Lung (tissue), 11 donors: ENCODE measurements at regions not wholly inside any gene's neighbourhood (a gene's known extent, or its start where the extent isn't known, plus 50 kb on each side); places are given as distances from the start of the nearest gene placed in this dataset.

ENCODE experiments used
- ATAC-seq: fragments of 200-7000 bp; cut with Tn5 transposase; one replicate; pipeline ENCODE4 v1.9.1; 2020; ENCODE audit warnings: moderate number of reproducible peaks; ENCODE audit not compliant: insufficient read depth, low FRiP score
- DNase-seq, 3 donors: peaks; one replicate each; pipeline ENCODE4 v3.0.0-alpha.2; 2013 to 2017
- H3K27ac ChIP-seq, 2 donors: one replicate each; pipeline ENCODE4 v1.5.1; 2013; ENCODE audit warnings: mild to moderate bottlenecking in 2 of 2, moderate library complexity in 2 of 2, control low read depth in 1 of 2, inconsistent platforms in 1 of 2, low read depth in 1 of 2, low read length in 1 of 2
- H3K27me3 ChIP-seq, 3 donors: one replicate each; pipeline ENCODE4 v1.5.1; 2013; ENCODE audit warnings: low read length in 2 of 3; ENCODE audit not compliant: control insufficient read depth in 3 of 3, insufficient read depth in 3 of 3
- H3K36me3 ChIP-seq, 4 donors: one replicate each; pipeline ENCODE4 v1.5.1; 2013; ENCODE audit warnings: low read length in 4 of 4, mild to moderate bottlenecking in 1 of 4, moderate library complexity in 1 of 4; ENCODE audit not compliant: control insufficient read depth in 4 of 4, insufficient read depth in 4 of 4
- H3K4me1 ChIP-seq, 5 donors: one replicate each; pipeline ENCODE4 v1.5.1; 2013; ENCODE audit warnings: low read length in 5 of 5, mild to moderate bottlenecking in 2 of 5, moderate library complexity in 1 of 5; ENCODE audit not compliant: control insufficient read depth in 5 of 5, insufficient read depth in 5 of 5
- H3K4me3 ChIP-seq: one replicate; pipeline ENCODE4 v1.5.1; 2013; ENCODE audit warnings: mild to moderate bottlenecking, control low read depth, moderate library complexity
- H3K9ac ChIP-seq, 2 donors: one replicate each; pipeline ENCODE4 v1.5.1; 2013; ENCODE audit warnings: low read length in 2 of 2, control low read depth in 1 of 2; ENCODE audit not compliant: insufficient read depth in 1 of 2
- H3K9me3 ChIP-seq, 4 donors: one replicate each; pipeline ENCODE4 v1.5.1; 2013; ENCODE audit warnings: low read length in 3 of 4, mild to moderate bottlenecking in 1 of 4, moderate library complexity in 1 of 4; ENCODE audit not compliant: control insufficient read depth in 4 of 4, insufficient read depth in 3 of 4
- WGBS, 2 donors: extraction: QIAGEN DNeasy Blood & Tissue Kit; methylation state at CpG; one replicate each; pipeline ENCODE4 v1.1.7; 2013; 5-methylcytosine and 5-hydroxymethylcytosine counted together
- TF ChIP-seq, protein P1 (sequence below): IDR thresholded peaks from 2 replicates; pipeline ENCODE4 v1.5.1; 2012; ENCODE audit warnings: mild to moderate bottlenecking; ENCODE audit errors: control extremely low read depth, extremely low read depth
- donor health status: control.
- donor health status: control.
- donor health status: Bipolar disorder and iron deficiency.
- donor health status: healthy.
- donor health status: DM: yes; HTN: yes; CAD: no.

DNA sequence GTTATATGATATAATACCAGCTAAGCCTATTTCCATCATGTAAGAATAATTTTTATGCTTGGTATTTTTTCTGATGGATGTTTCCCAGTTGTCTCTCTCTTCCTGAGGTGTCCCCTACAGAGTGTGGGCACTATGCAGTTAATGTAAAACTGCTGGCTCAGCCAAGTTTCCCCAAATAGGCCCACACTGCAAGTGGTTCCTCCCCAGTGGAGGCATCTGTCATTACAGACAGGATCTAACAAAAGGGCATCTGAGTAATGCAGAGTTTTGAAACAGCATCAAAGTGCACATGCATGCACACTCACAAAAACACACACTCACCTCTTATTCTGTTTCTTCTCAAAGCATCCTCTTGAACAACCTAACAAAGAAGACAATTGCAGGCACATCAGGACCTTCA lies 221.0 kb downstream of the VCY1B start:
- DNase-seq (no peak), ATAC-seq (no peak)
- TF ChIP-seq, protein P1, sequence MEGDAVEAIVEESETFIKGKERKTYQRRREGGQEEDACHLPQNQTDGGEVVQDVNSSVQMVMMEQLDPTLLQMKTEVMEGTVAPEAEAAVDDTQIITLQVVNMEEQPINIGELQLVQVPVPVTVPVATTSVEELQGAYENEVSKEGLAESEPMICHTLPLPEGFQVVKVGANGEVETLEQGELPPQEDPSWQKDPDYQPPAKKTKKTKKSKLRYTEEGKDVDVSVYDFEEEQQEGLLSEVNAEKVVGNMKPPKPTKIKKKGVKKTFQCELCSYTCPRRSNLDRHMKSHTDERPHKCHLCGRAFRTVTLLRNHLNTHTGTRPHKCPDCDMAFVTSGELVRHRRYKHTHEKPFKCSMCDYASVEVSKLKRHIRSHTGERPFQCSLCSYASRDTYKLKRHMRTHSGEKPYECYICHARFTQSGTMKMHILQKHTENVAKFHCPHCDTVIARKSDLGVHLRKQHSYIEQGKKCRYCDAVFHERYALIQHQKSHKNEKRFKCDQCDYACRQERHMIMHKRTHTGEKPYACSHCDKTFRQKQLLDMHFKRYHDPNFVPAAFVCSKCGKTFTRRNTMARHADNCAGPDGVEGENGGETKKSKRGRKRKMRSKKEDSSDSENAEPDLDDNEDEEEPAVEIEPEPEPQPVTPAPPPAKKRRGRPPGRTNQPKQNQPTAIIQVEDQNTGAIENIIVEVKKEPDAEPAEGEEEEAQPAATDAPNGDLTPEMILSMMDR: no peak
- no peaks in the 10 kb centered on the region for H3K4me1 ChIP-seq
- no peaks in the 10 kb centered on the region for H3K36me3 ChIP-seq
- no peaks in the 10 kb centered on the region for H3K9me3 ChIP-seq
- H3K27ac ChIP-seq: no peak overlapping the region
- no peak overlapping the region for H3K4me3 ChIP-seq
- no peak overlapping the region for H3K9ac ChIP-seq
- H3K27me3 ChIP-seq: no peaks in the 10 kb centered on the region

DNA sequence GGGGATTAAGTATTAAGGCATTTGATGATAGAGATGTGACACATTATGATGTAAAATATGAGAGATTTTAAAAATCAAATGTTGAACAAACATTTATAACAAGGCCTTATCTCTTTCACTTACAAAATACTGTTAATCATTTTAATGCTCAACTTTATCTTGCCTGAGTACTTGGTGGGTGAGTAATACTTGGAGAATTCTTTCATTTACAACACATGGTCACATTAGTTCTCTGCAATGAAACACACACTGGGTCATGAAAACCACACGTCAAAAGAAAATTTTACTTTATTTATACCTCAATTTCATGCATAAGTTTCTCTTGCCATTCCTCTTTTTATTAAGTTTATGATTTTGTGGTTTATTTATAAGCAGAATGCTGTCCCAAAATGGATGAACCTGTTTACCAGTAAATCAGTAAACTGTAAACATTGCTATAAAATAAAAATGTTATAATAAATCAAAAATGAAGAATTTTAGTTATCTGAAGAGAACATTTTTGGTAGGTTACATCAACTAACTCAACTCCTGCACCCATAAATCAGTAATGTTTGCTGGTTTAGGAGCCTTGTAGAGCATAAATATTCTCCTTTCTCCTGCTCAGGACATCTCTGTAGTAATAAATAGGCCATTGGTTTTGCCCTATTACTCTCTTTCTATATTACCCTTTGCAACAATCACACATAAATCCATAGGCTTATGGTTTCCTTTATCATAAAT lies 233.5 kb upstream of the NLGN4Y start:
- H3K9me3 ChIP-seq: no peaks in the 10 kb centered on the region
- no peak for ATAC-seq
- no peaks in the 10 kb centered on the region for H3K4me1 ChIP-seq
- TF ChIP-seq, protein P1: no peak
- no peak overlapping the region for H3K9ac ChIP-seq
- no peaks in the 10 kb centered on the region for H3K36me3 ChIP-seq
- no peak overlapping the region for H3K27ac ChIP-seq
- no peak for DNase-seq
- no peaks in the 10 kb centered on the region for H3K27me3 ChIP-seq
- WGBS, 2 donors: 100% methylated on average over 1 of the region's 1 CpG; no CpG with 5 or more reads in 1 of the 2 donors
- H3K4me3 ChIP-seq: no peak overlapping the region

DNA sequence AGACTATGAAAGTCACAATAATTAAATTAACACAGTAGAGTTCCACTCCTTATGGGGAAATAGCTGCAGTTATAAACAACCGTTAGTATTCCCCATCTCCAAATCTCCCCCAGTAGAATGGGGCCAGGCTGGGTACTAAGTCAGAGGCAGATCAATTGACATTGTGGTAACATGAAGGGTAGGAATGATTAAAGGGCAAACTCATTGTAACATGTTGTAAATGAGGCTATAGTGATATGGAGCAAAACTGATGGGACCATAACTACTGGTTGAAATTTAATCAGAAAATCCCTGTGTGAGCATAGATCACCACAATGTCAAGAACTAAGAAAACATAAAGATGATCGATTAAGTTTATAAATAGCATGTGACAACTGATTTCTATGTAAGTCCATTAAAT lies 231.9 kb upstream of the NLGN4Y start:
- Histone ChIP-seq H3K27me3 (no peaks in the 10 kb centered on the region), H3K27ac (no peak overlapping the region), H3K9ac (no peak overlapping the region), H3K9me3 (no peaks in the 10 kb centered on the region), H3K4me1 (no peaks in the 10 kb centered on the region), H3K36me3 (no peaks in the 10 kb centered on the region), H3K4me3 (no peak overlapping the region)
- ATAC-seq (no peak), DNase-seq (no peak)
- TF ChIP-seq, protein P1: no peak
- 86% methylated on average over 2 of the region's 2 CpGs; no CpG with 5 or more reads in 1 of the 2 donors for WGBS, 2 donors

DNA sequence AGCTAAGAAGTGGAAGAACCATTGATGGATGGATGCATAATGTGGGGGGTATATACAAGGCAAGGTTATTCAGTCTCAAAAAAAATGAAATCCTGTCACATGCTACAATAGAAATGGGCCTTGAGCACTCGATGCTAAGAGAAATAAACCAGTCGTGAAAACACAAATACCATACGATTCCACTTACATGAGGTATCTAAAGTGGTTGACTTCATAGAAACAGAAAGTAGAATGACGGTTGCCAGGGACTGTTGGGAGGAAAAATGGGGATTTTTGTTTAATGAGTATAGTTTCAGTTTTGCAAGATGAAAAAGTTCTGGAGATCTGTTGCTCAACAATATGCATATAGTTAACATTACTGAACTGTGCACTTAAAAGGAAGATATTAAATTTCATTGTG lies 223.6 kb upstream of the NLGN4Y start:
- H3K9me3 ChIP-seq: no peaks in the 10 kb centered on the region
- H3K9ac ChIP-seq: no peak overlapping the region
- H3K36me3 ChIP-seq: no peaks in the 10 kb centered on the region
- TF ChIP-seq, protein P1: no peak
- no peak overlapping the region for H3K4me3 ChIP-seq
- DNase-seq (no peak), ATAC-seq (no peak)
- no peaks in the 10 kb centered on the region for H3K27me3 ChIP-seq
- no peaks in the 10 kb centered on the region for H3K4me1 ChIP-seq
- H3K27ac ChIP-seq: no peak overlapping the region
- WGBS, 2 donors: 78% methylated on average over 4 of the region's 4 CpGs; no CpG with 5 or more reads in 1 of the 2 donors
